Caco-2 (cell line): ENCODE measurements at regions not wholly inside any gene's neighbourhood (a gene's known extent, or its start where the extent isn't known, plus 50 kb on each side); places are given as distances from the start of the nearest gene placed in this dataset.

ENCODE experiments used
- BruUV-seq: library from RNA; stranded (reverse); fragments of 400-500 nt; replicated peaks from 2 replicates; lab custom pipeline; 2021; lab: Mats Ljungman, UMichigan
- CTCF ChIA-PET: fragments of 300-600 bp; sonication (Branson Sonifier 250); formaldehyde crosslinking; loops from one replicate; lab custom pipeline; 2022; ENCODE audit warnings: antibody characterized with exemption; lab: Charles Lee
- POLR2A ChIA-PET: fragments of 300-600 bp; sonication (Branson Sonifier 250); formaldehyde crosslinking; loops from one replicate; lab custom pipeline; 2022; ENCODE audit warnings: antibody characterized with exemption; lab: Charles Lee
- DNase-seq, 2 experiments: peaks; one replicate each; pipeline versions ENCODE4 v3.0.0 to v3.0.0-alpha.2; 2020 to 2022
- H3K27me3 ChIP-seq: replicated peaks from 2 replicates; pipeline ENCODE4 v1.6.0; 2011; ENCODE audit warnings: low read length; ENCODE audit not compliant: control insufficient read depth, insufficient read depth
- H3K36me3 ChIP-seq: 2 replicates; pipeline ENCODE4 v1.5.1; 2011; ENCODE audit warnings: low read length; ENCODE audit not compliant: control insufficient read depth, insufficient read depth
- H3K4me1 ChIP-seq: fragments of 250-450 bp; sonication (Bioruptor Pico); 2 replicates; pipeline ENCODE4 v1.5.1; 2020; ENCODE audit warnings: mild to moderate bottlenecking
- H3K4me3 ChIP-seq: 2 replicates; pipeline ENCODE4 v1.5.1; 2011; ENCODE audit warnings: low read depth, mild to moderate bottlenecking, control low read depth, low read length
- H3K9me3 ChIP-seq: fragments of 250-450 bp; sonication (Bioruptor Pico); 2 replicates; pipeline ENCODE4 v1.5.1; 2020; ENCODE audit warnings: mild to moderate bottlenecking, moderate library complexity
- H3K27ac Mint-ChIP-seq: one replicate; pipeline ENCODE4 v1.8.0; 2022; ENCODE audit warnings: mixed read lengths; ENCODE audit not compliant: unreplicated experiment
- H3K27me3 Mint-ChIP-seq: one replicate; pipeline ENCODE4 v1.8.0; 2022; ENCODE audit warnings: mixed read lengths; ENCODE audit not compliant: insufficient read depth, unreplicated experiment
- H3K36me3 Mint-ChIP-seq: one replicate; pipeline ENCODE4 v1.8.0; 2022; ENCODE audit warnings: mild to moderate bottlenecking, mixed read lengths; ENCODE audit not compliant: insufficient read depth, unreplicated experiment
- H3K4me1 Mint-ChIP-seq: one replicate; pipeline ENCODE4 v1.8.0; 2022; ENCODE audit warnings: low read depth, mixed read lengths; ENCODE audit not compliant: unreplicated experiment
- H3K4me3 Mint-ChIP-seq: one replicate; pipeline ENCODE4 v1.8.0; 2022; ENCODE audit warnings: mild to moderate bottlenecking, moderate library complexity, mixed read lengths; ENCODE audit not compliant: unreplicated experiment
- H3K9me3 Mint-ChIP-seq: one replicate; pipeline ENCODE4 v1.8.0; 2022; ENCODE audit warnings: mixed read lengths; ENCODE audit not compliant: unreplicated experiment
- CTCF ChIP-seq, 2 experiments: fragments of 200-600 bp in 1 of 2; IDR thresholded peaks; 1 replicate in 1 of 2; 2 replicates in 1 of 2; pipeline versions ENCODE4 v1.5.1 to v1.8.0; 2011 to 2022; ENCODE audit warnings: antibody characterized with exemption in 1 of 2, control low read depth in 1 of 2, inconsistent platforms in 1 of 2, low read depth in 1 of 2, low read length in 1 of 2, mild to moderate bottlenecking in 1 of 2, moderate library complexity in 1 of 2; ENCODE audit not compliant: insufficient read depth in 1 of 2, severe bottlenecking in 1 of 2, unreplicated experiment in 1 of 2
- intact Hi-C: fragments of 100-400 bp; cut with micrococcal nuclease; formaldehyde crosslinking; loops from one replicate; pipeline ENCODE4 v1.10.0; 2022; ENCODE audit not compliant: unreplicated experiment

GRCh38 chr6:113406048-113406695, 451.0 kb upstream of the MARCKS start:
- Histone ChIP-seq H3K36me3 (no peaks in the 10 kb centered on the region), H3K9me3 (no peaks in the 10 kb centered on the region), H3K4me1 (peaks cover 4% of the 10 kb centered on the region; the same call in 1 of the 2 replicates), H3K4me3 (no peak overlapping the region), H3K27me3 (no peaks in the 10 kb centered on the region)
- no peaks in the 10 kb centered on the region for H3K36me3 Mint-ChIP-seq
- POLR2A ChIA-PET, result no interaction called here
- H3K4me3 Mint-ChIP-seq, result no peak overlapping the region
- peaks cover 10% of the 10 kb centered on the region for H3K4me1 Mint-ChIP-seq
- DNase-seq, result no peak
- no peak overlapping the region for H3K27ac Mint-ChIP-seq
- intact Hi-C loops, result no loop called here
- no peaks in the 10 kb centered on the region for H3K9me3 Mint-ChIP-seq
- no peaks in the 10 kb centered on the region for H3K27me3 Mint-ChIP-seq
- CTCF ChIA-PET, result no interaction called here
- no TSS peak for BruUV-seq
- no peak for TF ChIP-seq CTCF (IDR thresholded peaks at IDR 0.05; ENCODE audit: insufficient read depth in 1 of 2, low read depth in 1 of 2, low read length in 1 of 2, severe bottlenecking in 1 of 2, unreplicated experiment in 1 of 2)

GRCh38 chr6:113411011-113411410, 446.1 kb upstream of the MARCKS start:
- H3K9me3 ChIP-seq, result no peaks in the 10 kb centered on the region
- TF ChIP-seq CTCF (IDR thresholded peaks at IDR 0.05; ENCODE audit: insufficient read depth in 1 of 2, low read depth in 1 of 2, low read length in 1 of 2, severe bottlenecking in 1 of 2, unreplicated experiment in 1 of 2), result no peak
- intact Hi-C loops, result loop anchor here (2.0 kb wide), 2 partner anchors 58 to 104 kb away; no protein-coding TSS in a partner anchor
- H3K4me1 ChIP-seq, result peaks cover 8% of the 10 kb centered on the region; the same call in 1 of the 2 replicates
- ChIA-PET CTCF (no interaction called here), POLR2A (no interaction called here)
- H3K4me1 Mint-ChIP-seq, result peaks cover 13% of the 10 kb centered on the region
- no peak overlapping the region for H3K4me3 ChIP-seq
- DNase-seq, result peak; percentile 23 to 42
- no peaks in the 10 kb centered on the region for H3K36me3 ChIP-seq
- H3K4me3 Mint-ChIP-seq, result no peak overlapping the region
- H3K27ac Mint-ChIP-seq, result no peak overlapping the region
- H3K27me3 Mint-ChIP-seq, result no peaks in the 10 kb centered on the region
- H3K36me3 Mint-ChIP-seq, result no peaks in the 10 kb centered on the region
- no peaks in the 10 kb centered on the region for H3K27me3 ChIP-seq
- no TSS peak for BruUV-seq
- H3K9me3 Mint-ChIP-seq, result no peaks in the 10 kb centered on the region

- Mint-ChIP-seq H3K4me3 (no peak overlapping the region), H3K27me3 (no peaks in the 10 kb centered on the region), H3K36me3 (no peaks in the 10 kb centered on the region), H3K9me3 (no peaks in the 10 kb centered on the region), H3K4me1 (peaks cover 13% of the 10 kb centered on the region), H3K27ac (no peak overlapping the region)
- no peak for TF ChIP-seq CTCF (IDR thresholded peaks at IDR 0.05; ENCODE audit: insufficient read depth in 1 of 2, low read depth in 1 of 2, low read length in 1 of 2, severe bottlenecking in 1 of 2, unreplicated experiment in 1 of 2)
- no peaks in the 10 kb centered on the region for H3K9me3 ChIP-seq
- H3K4me1 ChIP-seq, result peaks cover 8% of the 10 kb centered on the region; the same call in 1 of the 2 replicates
- H3K4me3 ChIP-seq, result no peak overlapping the region
- intact Hi-C loops, result no loop called here
- BruUV-seq, result no TSS peak
- POLR2A ChIA-PET, result interaction anchor here (0.6 kb wide), 1 partner anchor 76 kb away, joined by 5 read pairs; no protein-coding TSS in a partner anchor
- CTCF ChIA-PET, result no interaction called here
- no peaks in the 10 kb centered on the region for H3K36me3 ChIP-seq
- no peaks in the 10 kb centered on the region for H3K27me3 ChIP-seq
- no peak for DNase-seq
Observed at GRCh38 chr6:113412589-113413357, 444.4 kb upstream of the MARCKS start.
